Testis (tissue), 2 donors: ENCODE measurements at regions not wholly inside any gene's neighbourhood (a gene's known extent, or its start where the extent isn't known, plus 50 kb on each side); places are given as distances from the start of the nearest gene placed in this dataset.

Experiments
- CTCF ChIP-seq, 3 experiments: fragments of 450-650 bp in 2 of 3; fragments of 200-600 bp in 1 of 3; sonication (generic) in 1 of 3; IDR thresholded peaks; one replicate each; pipeline ENCODE4 v1.5.1; 2016 to 2019; ENCODE audit warnings: antibody characterized with exemption in 3 of 3, mild to moderate bottlenecking in 2 of 3, moderate library complexity in 1 of 3
- POLR2A ChIP-seq: fragments of 450-650 bp; IDR thresholded peaks from one replicate; pipeline ENCODE4 v1.6.1; 2017; ENCODE audit warnings: antibody characterized with exemption, mild to moderate bottlenecking, moderate library complexity

GRCh38 chr4:3629665-3630064, 97.4 kb upstream of the LRPAP1 start:
- TF ChIP-seq CTCF (IDR thresholded peaks at IDR 0.05) (no peak), POLR2A (no peak)
